Endothelial cell of umbilical vein (primary cell): ENCODE measurements at regions not wholly inside any gene's neighbourhood (a gene's known extent, or its start where the extent isn't known, plus 50 kb on each side); places are given as distances from the start of the nearest gene placed in this dataset.

ENCODE experiments used
- BruUV-seq: library from RNA; stranded (reverse); fragments of 400-500 nt; replicated peaks from 2 replicates; lab custom pipeline; 2021; lab: Mats Ljungman, UMichigan
- CTCF ChIA-PET: fragments of 300-600, 350-600 bp; sonication (Branson Sonifier 250); formaldehyde crosslinking; loops from one replicate; lab custom pipeline; 2021; ENCODE audit warnings: antibody characterized with exemption, inconsistent platforms; lab: Charles Lee
- POLR2A ChIA-PET: fragments of 300-600, 350-600 bp; sonication (Branson Sonifier 250); formaldehyde crosslinking; loops from one replicate; lab custom pipeline; 2021; ENCODE audit warnings: antibody characterized with exemption, inconsistent platforms; lab: Charles Lee
- DNase-seq: peaks from one replicate; pipeline ENCODE4 v3.0.0-alpha.2; 2011; ENCODE audit warnings: low read depth, low spot score
- FAIRE-seq: peaks from 2 replicates; lab custom pipeline; 2011; peaks lifted over from hg19 to GRCh38; lab: Jason Lieb, UNC
- H2AFZ ChIP-seq: 2 replicates; pipeline ENCODE4 v1.6.0; 2012; ENCODE audit warnings: low read depth, low read length, control low read depth, inconsistent platforms
- H3K27ac ChIP-seq: 2 replicates; pipeline ENCODE4 v1.5.1; 2011; ENCODE audit warnings: low read depth, mild to moderate bottlenecking, control low read depth, low read length, moderate library complexity; ENCODE audit not compliant: insufficient read depth
- H3K27me3 ChIP-seq, 2 experiments: 2 replicates each; pipeline versions ENCODE4 v1.6.0 to v1.6.1; 2011; ENCODE audit warnings: low read length in 2 of 2, mixed read lengths in 1 of 2; ENCODE audit not compliant: control insufficient read depth in 2 of 2, insufficient read depth in 2 of 2
- H3K36me3 ChIP-seq, 2 experiments: 2 replicates in 1 of 2; 3 replicates in 1 of 2; pipeline ENCODE4 v1.5.1; 2011; ENCODE audit warnings: low read length in 2 of 2, mild to moderate bottlenecking in 1 of 2, moderate library complexity in 1 of 2; ENCODE audit not compliant: control insufficient read depth in 2 of 2, insufficient read depth in 2 of 2; ENCODE audit errors: extremely low read depth in 1 of 2
- H3K4me1 ChIP-seq: 3 replicates; pipeline ENCODE4 v1.5.1; 2011; ENCODE audit warnings: mild to moderate bottlenecking, low read length; ENCODE audit not compliant: control insufficient read depth, insufficient read depth; ENCODE audit errors: extremely low read depth
- H3K4me2 ChIP-seq: 2 replicates; pipeline ENCODE4 v1.6.1; 2011; ENCODE audit warnings: low read length, control low read depth, mixed read lengths; ENCODE audit not compliant: insufficient read depth
- H3K4me3 ChIP-seq, 3 experiments: fragments of 200-600 bp in 1 of 3; sonication (generic), shearing (Covaris generic) in 1 of 3; replicated peaks in 1 of 3; 2 replicates each; pipeline ENCODE4 v1.5.1; 2011 to 2016; ENCODE audit warnings: control low read depth in 3 of 3, low read length in 3 of 3, mild to moderate bottlenecking in 2 of 3, inconsistent platforms in 1 of 3, low read depth in 1 of 3, moderate library complexity in 1 of 3; ENCODE audit not compliant: insufficient read depth in 1 of 3
- H3K79me2 ChIP-seq: 2 replicates; pipeline ENCODE4 v1.6.0; 2012; ENCODE audit warnings: low read length, inconsistent platforms; ENCODE audit not compliant: control insufficient read depth, insufficient read depth
- H3K9ac ChIP-seq: replicated peaks from 2 replicates; pipeline ENCODE3; 2011; ENCODE audit warnings: low read length, control low read depth; ENCODE audit not compliant: insufficient read depth; ENCODE audit errors: extremely low read depth
- H3K9me1 ChIP-seq: replicated peaks from 3 replicates; pipeline ENCODE4 v1.6.0; 2011; ENCODE audit warnings: mild to moderate bottlenecking, low read length; ENCODE audit not compliant: control insufficient read depth, insufficient read depth; ENCODE audit errors: extremely low read depth
- H3K9me3 ChIP-seq: replicated peaks from 2 replicates; pipeline ENCODE4 v1.5.1; 2012; ENCODE audit warnings: low read length, inconsistent platforms; ENCODE audit not compliant: control insufficient read depth, insufficient read depth
- H4K20me1 ChIP-seq: replicated peaks from 2 replicates; pipeline ENCODE3; 2011; ENCODE audit warnings: mild to moderate bottlenecking, low read length; ENCODE audit not compliant: control insufficient read depth, insufficient read depth; ENCODE audit errors: extremely low read depth
- CTCF ChIP-seq, 2 donors: IDR thresholded peaks; 1 replicate in 1 of 2; 2 replicates in 1 of 2; pipeline ENCODE4 v1.5.1; 2011; ENCODE audit warnings: low read length in 2 of 2, mild to moderate bottlenecking in 2 of 2, moderate library complexity in 2 of 2, control low read depth in 1 of 2, inconsistent platforms in 1 of 2, low read depth in 1 of 2; ENCODE audit not compliant: insufficient read depth in 1 of 2; ENCODE audit errors: extremely low read depth in 1 of 2
- EZH2 ChIP-seq: IDR thresholded peaks from 2 replicates; pipeline ENCODE4 v1.6.1; 2012; ENCODE audit warnings: borderline replicate concordance, low read depth, mild to moderate bottlenecking, moderate library complexity, low read length, inconsistent platforms; ENCODE audit not compliant: severe bottlenecking
- FOS ChIP-seq: IDR thresholded peaks from 2 replicates; pipeline ENCODE4 v1.6.1; 2011; ENCODE audit warnings: mild to moderate bottlenecking, low read length, moderate library complexity, borderline replicate concordance; ENCODE audit not compliant: insufficient read depth
- GATA2 ChIP-seq: IDR thresholded peaks from 2 replicates; pipeline ENCODE4 v1.7.0; 2011; ENCODE audit warnings: low read depth, mild to moderate bottlenecking, moderate library complexity, mixed read lengths, low read length; ENCODE audit not compliant: insufficient read length, insufficient read depth
- JUN ChIP-seq: IDR thresholded peaks from 2 replicates; pipeline ENCODE4 v1.6.1; 2011; ENCODE audit warnings: borderline replicate concordance, low read depth; ENCODE audit not compliant: insufficient read length, insufficient read depth
- MAX ChIP-seq: IDR thresholded peaks from 2 replicates; pipeline ENCODE4 v1.6.1; 2011; ENCODE audit not compliant: insufficient read depth, insufficient read length
- MYC ChIP-seq: IDR thresholded peaks from one replicate; pipeline ENCODE4 v1.6.1; 2011; ENCODE audit warnings: mild to moderate bottlenecking, low read depth, low read length
- POLR2A ChIP-seq: IDR thresholded peaks from 2 replicates; pipeline ENCODE4 v1.6.1; 2012; ENCODE audit warnings: low read depth, mild to moderate bottlenecking, control low read depth, low read length
- POLR2AphosphoS5 ChIP-seq: IDR thresholded peaks from 2 replicates; pipeline ENCODE4 v1.6.1; 2012; ENCODE audit warnings: low read depth, mild to moderate bottlenecking, control low read depth, low read length, moderate library complexity; ENCODE audit not compliant: insufficient read depth
- dilution Hi-C: fragments of 300-500 bp; cut with MboI; formaldehyde crosslinking; loops from one replicate; pipeline ENCODE4 v1.15.0; 2019; ENCODE audit warnings: low sequenced_read_pairs; ENCODE audit not compliant: extremely low pct_ligation_motif_present
- intact Hi-C: fragments of 100-400 bp; cut with micrococcal nuclease; formaldehyde crosslinking; loops from one replicate; pipeline ENCODE4 v1.10.0; 2022

DNA sequence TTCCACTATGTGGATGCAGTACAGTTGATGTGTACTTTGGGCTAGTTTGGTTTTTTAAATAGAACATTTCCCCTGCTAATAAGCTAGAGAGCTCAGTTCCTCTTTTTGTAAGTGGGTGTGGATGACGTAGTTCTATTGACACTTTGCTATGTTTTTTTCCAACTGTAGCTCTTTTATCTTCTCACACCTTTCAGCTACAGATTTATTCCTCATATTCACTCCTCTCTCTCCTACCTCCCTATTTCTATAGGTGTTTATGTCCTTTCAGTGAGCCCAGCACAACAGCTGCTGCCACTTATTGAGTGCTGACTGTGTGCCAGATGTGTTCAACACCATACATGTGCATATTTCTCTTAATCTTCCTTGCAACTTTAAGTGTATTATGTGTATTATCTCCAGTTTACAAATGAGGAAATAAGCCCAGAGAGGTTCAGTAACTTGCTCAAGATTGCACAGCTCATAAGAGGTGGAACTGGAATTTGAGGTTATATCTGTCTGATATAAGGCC is 215.7 kb downstream of the SEMA6A start:
- no peak for TF ChIP-seq MAX
- no peak for TF ChIP-seq CTCF (IDR thresholded peaks at IDR 0.05; ENCODE audit: extremely low read depth in 1 of 2, insufficient read depth in 1 of 2, low read depth in 1 of 2, low read length in 2 of 2)
- no peak for TF ChIP-seq JUN
- no peak for TF ChIP-seq EZH2
- TF ChIP-seq GATA2: no peak
- TF ChIP-seq MYC: no peak
- no peak for TF ChIP-seq POLR2AphosphoS5
- TF ChIP-seq FOS: no peak
- no peak for TF ChIP-seq POLR2A
- BruUV-seq: no TSS peak
- Histone ChIP-seq H3K9me3 (no peaks in the 10 kb centered on the region), H3K4me2 (no peak overlapping the region), H4K20me1 (no peaks in the 10 kb centered on the region), H3K27me3 (no peaks in the 10 kb centered on the region), H3K79me2 (no peaks in the 10 kb centered on the region), H3K4me1 (no peaks in the 10 kb centered on the region), H3K36me3 (no peaks in the 10 kb centered on the region), H3K9me1 (no peaks in the 10 kb centered on the region), H3K4me3 (no peak overlapping the region), H2AFZ (no peak overlapping the region), H3K27ac (no peak overlapping the region), H3K9ac (no peak overlapping the region)
- intact Hi-C loops: no loop called here
- DNase-seq: no peak
- dilution Hi-C loops: no loop called here
- ChIA-PET CTCF (interaction anchor here (2.0 to 3.1 kb wide), 2 partner anchors 11 to 216 kb away, joined by 5 to 18 read pairs; partner anchors contain the start of gene SEMA6A), POLR2A (no interaction called here)
- FAIRE-seq: no peak
